Choroid plexus epithelial cell (primary cell): ENCODE measurements at regions not wholly inside any gene's neighbourhood (a gene's known extent, or its start where the extent isn't known, plus 50 kb on each side); places are given as distances from the start of the nearest gene placed in this dataset.
A peak's percentile ranks its signal among the peaks of the same experiment; 100 is the strongest.

Experiments
- DNase-seq: peaks from one replicate; pipeline ENCODE4 v3.0.0-alpha.2; 2010; ENCODE audit warnings: low read depth
- H3K4me3 ChIP-seq: 2 replicates; pipeline ENCODE4 v1.5.1; 2011; ENCODE audit warnings: low read depth, mild to moderate bottlenecking, control low read depth, low read length, moderate library complexity
- CTCF ChIP-seq: conservative IDR thresholded peaks from 2 replicates; pipeline ENCODE4 v1.5.1; 2011; ENCODE audit warnings: low read depth, mild to moderate bottlenecking, control low read depth, inconsistent platforms, low read length, moderate library complexity

- no peak overlapping the region for H3K4me3 ChIP-seq
- no peak for DNase-seq
- no peak for TF ChIP-seq CTCF
These were observed 778.3 kb downstream of the MCTP2 start for GRCh38 chr15:95009635-95010034.

GRCh38 chr15:95013381-95013780 lies 782.0 kb downstream of the MCTP2 start:
- DNase-seq, result no peak
- TF ChIP-seq CTCF, result no peak
- H3K4me3 ChIP-seq, result no peak overlapping the region

- no peak overlapping the region for H3K4me3 ChIP-seq
- DNase-seq, result peak; percentile 26
- no peak for TF ChIP-seq CTCF
These were observed 785.3 kb downstream of the MCTP2 start for GRCh38 chr15:95016511-95017229.

- no peak for TF ChIP-seq CTCF
- no peak for DNase-seq
- no peak overlapping the region for H3K4me3 ChIP-seq
These were observed 786.4 kb downstream of the MCTP2 start for GRCh38 chr15:95017666-95018328.

- no peak for TF ChIP-seq CTCF
- DNase-seq, result peak; percentile 91
- H3K4me3 ChIP-seq, result no peak overlapping the region
These were observed 787.7 kb downstream of the MCTP2 start for GRCh38 chr15:95018888-95019545.

GRCh38 chr15:95019907-95020306 lies 788.5 kb downstream of the MCTP2 start:
- DNase-seq, result no peak
- TF ChIP-seq CTCF, result no peak
- H3K4me3 ChIP-seq, result no peak overlapping the region
